Transverse colon (tissue), 4 donors: ENCODE measurements at regions not wholly inside any gene's neighbourhood (a gene's known extent, or its start where the extent isn't known, plus 50 kb on each side); places are given as distances from the start of the nearest gene placed in this dataset.

Experiments
- DNase-seq: peaks from one replicate; pipeline ENCODE4 v3.0.0-alpha.2; 2019
- H3K27ac ChIP-seq, 4 donors: fragments of 200-600 bp; sonication (generic); 2 replicates each; pipeline ENCODE4 v1.5.1; 2016 to 2018; ENCODE audit warnings: inconsistent platforms in 4 of 4
- H3K27me3 ChIP-seq: fragments of 200-600 bp; sonication (generic); 2 replicates; pipeline ENCODE4 v1.5.1; 2017; ENCODE audit warnings: inconsistent platforms
- H3K36me3 ChIP-seq, 4 donors: fragments of 200-600 bp; sonication (generic); 2 replicates each; pipeline ENCODE4 v1.5.1; 2017 to 2019; ENCODE audit warnings: inconsistent platforms in 4 of 4
- H3K4me1 ChIP-seq, 4 donors: fragments of 200-600 bp; sonication (generic); 2 replicates each; pipeline ENCODE4 v1.5.1; 2017 to 2020; ENCODE audit warnings: inconsistent platforms in 4 of 4
- H3K4me3 ChIP-seq, 4 donors: fragments of 200-600 bp; sonication (generic); 1 replicate in 1 of 4; 2 replicates in 3 of 4; pipeline versions ENCODE4 v1.5.1 to v1.6.1; 2017 to 2019; ENCODE audit warnings: inconsistent platforms in 4 of 4
- H3K9me3 ChIP-seq, 2 donors: fragments of 200-600 bp; sonication (generic); 2 replicates each; pipeline ENCODE4 v1.5.1; 2017 to 2019; ENCODE audit warnings: inconsistent platforms in 2 of 2
- CTCF ChIP-seq, 5 experiments: fragments of 200-600 bp in 3 of 5; fragments of 450-650 bp in 2 of 5; sonication (generic) in 3 of 5; IDR thresholded peaks; 1 replicate in 2 of 5; 2 replicates in 3 of 5; pipeline ENCODE4 v1.5.1; 2016 to 2017; ENCODE audit warnings: antibody characterized with exemption in 5 of 5, inconsistent platforms in 3 of 5, mild to moderate bottlenecking in 2 of 5, moderate library complexity in 1 of 5
- EP300 ChIP-seq: sonication (generic); formaldehyde crosslinking; IDR thresholded peaks from one replicate; pipeline ENCODE4 v1.6.1; 2017; ENCODE audit warnings: antibody characterized with exemption, low read depth
- POLR2A ChIP-seq: fragments of 450-650 bp; IDR thresholded peaks from one replicate; pipeline ENCODE4 v1.6.1; 2016; ENCODE audit warnings: antibody characterized with exemption, mild to moderate bottlenecking, moderate library complexity
- POLR2AphosphoS5 ChIP-seq, 3 donors: sonication (generic); formaldehyde crosslinking; IDR thresholded peaks; one replicate each; pipeline ENCODE4 v1.6.1; 2016; ENCODE audit warnings: antibody characterized with exemption in 3 of 3
- WGBS, 2 donors: methylation state at CpG; one replicate each; pipeline ENCODE4 v1.1.5; 2018; ENCODE audit warnings: low coverage in 1 of 2; 5-methylcytosine and 5-hydroxymethylcytosine counted together
- in situ Hi-C, 4 donors: fragments of 200-750 bp; cut with MboI; loops; one replicate each; pipeline versions ENCODE4 v1.15.0 to v1.15.1; 2017; ENCODE audit warnings: low sequenced_read_pairs in 3 of 4, low pct_ligation_motif_present in 1 of 4, low pct_unique_long_range_greater_than_20kb in 1 of 4
- intact Hi-C: fragments of 100-400 bp; cut with DNase I; formaldehyde crosslinking; loops from one replicate; pipeline ENCODE4 v1.15.1; 2023; ENCODE audit warnings: low total_unique reads

GRCh38 chr6:140684776-140685550 is 1310.5 kb upstream of the CITED2 start:
- in situ Hi-C loops, result no loop called here
- TF ChIP-seq CTCF (IDR thresholded peaks at IDR 0.05) (no peak), EP300 (no peak), POLR2A (no peak)
- H3K27ac ChIP-seq, result no peak overlapping the region
- no peaks in the 10 kb centered on the region for H3K4me1 ChIP-seq
- no peaks in the 10 kb centered on the region for H3K9me3 ChIP-seq
- 58 to 70% methylated on average over 1 of the region's 1 CpG for whole genome bisulfite sequencing, 2 donors
- intact Hi-C loops, result no loop called here
- no peaks in the 10 kb centered on the region for H3K36me3 ChIP-seq
- no peak for DNase-seq
- H3K4me3 ChIP-seq, result no peak overlapping the region
- H3K27me3 ChIP-seq, result no peaks in the 10 kb centered on the region

- intact Hi-C loops, result no loop called here
- Histone ChIP-seq H3K9me3 (no peaks in the 10 kb centered on the region), H3K27ac (no peak overlapping the region), H3K4me3 (no peak overlapping the region), H3K36me3 (no peaks in the 10 kb centered on the region), H3K27me3 (no peaks in the 10 kb centered on the region), H3K4me1 (no peaks in the 10 kb centered on the region)
- in situ Hi-C loops, result no loop called here
- no peak for DNase-seq
- TF ChIP-seq POLR2A (no peak), EP300 (no peak), POLR2AphosphoS5 (IDR thresholded peaks at IDR 0.05) (no peak), CTCF (IDR thresholded peaks at IDR 0.05) (no peak)
- WGBS, 2 donors, result 59 to 65% methylated on average over 5 of the region's 5 CpGs
Observed at GRCh38 chr6:140677781-140678528, 1303.5 kb upstream of the CITED2 start.

GRCh38 chr6:140671926-140672325 is 1297.5 kb upstream of the CITED2 start:
- H3K36me3 ChIP-seq, result no peaks in the 10 kb centered on the region
- no peak overlapping the region for H3K27ac ChIP-seq
- H3K4me3 ChIP-seq, result no peak overlapping the region
- WGBS, 2 donors, result 81 to 86% methylated on average over 2 of the region's 2 CpGs
- no peaks in the 10 kb centered on the region for H3K4me1 ChIP-seq
- no peak for TF ChIP-seq POLR2A
- TF ChIP-seq POLR2AphosphoS5 (IDR thresholded peaks at IDR 0.05), result no peak
- intact Hi-C loops (no loop called here), in situ Hi-C loops (no loop called here)
- DNase-seq, result no peak
- no peaks in the 10 kb centered on the region for H3K9me3 ChIP-seq
- no peaks in the 10 kb centered on the region for H3K27me3 ChIP-seq

- in situ Hi-C loops, result no loop called here
- TF ChIP-seq CTCF (IDR thresholded peaks at IDR 0.05) (no peak), POLR2AphosphoS5 (IDR thresholded peaks at IDR 0.05) (no peak), EP300 (no peak), POLR2A (no peak)
- Histone ChIP-seq H3K27me3 (no peaks in the 10 kb centered on the region), H3K27ac (no peak overlapping the region), H3K9me3 (no peaks in the 10 kb centered on the region), H3K36me3 (no peaks in the 10 kb centered on the region), H3K4me1 (no peaks in the 10 kb centered on the region), H3K4me3 (no peak overlapping the region)
- DNase-seq, result no peak
- 29 to 45% methylated on average over 1 of the region's 1 CpG for WGBS, 2 donors
- intact Hi-C loops, result no loop called here
Observed at GRCh38 chr6:140670021-140670420, 1295.6 kb upstream of the CITED2 start.
